Body of pancreas (tissue), 4 donors: ENCODE measurements at regions not wholly inside any gene's neighbourhood (a gene's known extent, or its start where the extent isn't known, plus 50 kb on each side); places are given as distances from the start of the nearest gene placed in this dataset.

Experiments
- ATAC-seq: fragments of 150-250 bp; one replicate; pipeline ENCODE4 v1.9.1; 2016
- DNase-seq, 4 donors: peaks; one replicate each; pipeline ENCODE4 v3.0.0-alpha.2; 2019
- H3K27ac ChIP-seq, 4 donors: fragments of 200-600 bp; sonication (generic); 1 replicate in 3 of 4; 2 replicates in 1 of 4; pipeline versions ENCODE4 v1.5.1 to v1.6.1; 2016 to 2019; ENCODE audit warnings: mild to moderate bottlenecking in 1 of 4, mixed read lengths in 1 of 4, moderate library complexity in 1 of 4
- H3K27me3 ChIP-seq, 2 donors: fragments of 200-600 bp; sonication (generic); one replicate each; pipeline ENCODE4 v1.6.0; 2016; ENCODE audit warnings: mild to moderate bottlenecking in 1 of 2
- H3K36me3 ChIP-seq, 2 donors: fragments of 200-600 bp; sonication (generic); replicated peaks in 1 of 2; 2 replicates each; pipeline ENCODE4 v1.5.1; 2016; ENCODE audit warnings: low read depth in 2 of 2; ENCODE audit not compliant: insufficient read depth in 1 of 2
- H3K4me1 ChIP-seq: fragments of 200-600 bp; sonication (generic); one replicate; pipeline ENCODE4 v1.6.0; 2016
- H3K4me3 ChIP-seq, 2 donors: fragments of 200-600 bp; sonication (generic); 1 replicate in 1 of 2; 2 replicates in 1 of 2; pipeline ENCODE4 v1.5.1; 2016 to 2019
- H3K9me3 ChIP-seq, 3 donors: fragments of 200-600 bp; sonication (generic); 1 replicate in 2 of 3; 2 replicates in 1 of 3; pipeline ENCODE4 v1.5.1; 2016
- POLR2A ChIP-seq, 3 donors: fragments of 450-650 bp; IDR thresholded peaks; one replicate each; pipeline ENCODE4 v1.6.1; 2016; ENCODE audit warnings: antibody characterized with exemption in 3 of 3, mild to moderate bottlenecking in 2 of 3
- WGBS, 2 donors: methylation state at CpG; one replicate each; pipeline ENCODE4 v1.1.5; 2017; 5-methylcytosine and 5-hydroxymethylcytosine counted together
- intact Hi-C: fragments of 100-400 bp; cut with DNase I; formaldehyde crosslinking; loops from one replicate; pipeline ENCODE4 v1.15.1; 2023
- TF ChIP-seq, protein P1 (sequence below), 7 experiments: fragments of 450-650 bp in 4 of 7; fragments of 200-600 bp in 3 of 7; sonication (generic) in 3 of 7; IDR thresholded peaks; one replicate each; pipeline ENCODE4 v1.5.1; 2016 to 2019; ENCODE audit warnings: antibody characterized with exemption in 7 of 7

DNA sequence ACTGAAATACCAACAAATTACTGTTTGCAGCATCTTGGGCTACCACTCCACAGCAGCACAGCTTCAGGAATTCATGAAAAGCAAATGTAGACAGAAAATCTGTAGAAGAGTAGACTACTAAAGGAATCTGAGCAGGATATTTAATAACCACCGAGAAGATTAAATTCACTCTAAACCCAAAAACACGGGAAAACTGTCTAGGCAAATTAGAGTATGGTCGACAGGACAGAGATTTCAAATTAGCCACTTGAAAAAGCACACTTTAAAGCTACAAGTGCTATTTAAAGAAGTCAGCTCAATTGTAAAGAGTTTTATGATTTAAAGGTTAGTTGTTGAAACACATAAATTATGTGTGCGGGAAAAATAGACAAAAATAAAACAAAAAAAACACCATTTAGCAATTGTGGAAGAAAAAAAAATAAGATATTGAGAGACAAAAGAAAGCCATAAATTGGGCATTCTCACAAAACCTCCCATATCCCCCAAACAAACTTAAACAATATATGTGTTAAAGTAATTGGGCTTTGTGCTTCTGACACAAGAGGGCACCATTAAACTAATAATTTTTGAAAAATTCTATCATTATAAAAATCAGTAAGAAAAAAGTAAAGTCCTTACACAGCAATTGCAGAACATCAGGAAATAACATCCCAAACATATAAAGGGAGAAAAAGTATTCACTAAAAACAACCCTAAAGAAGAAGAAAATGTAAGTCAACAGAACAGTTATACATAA, 880.8 kb downstream of the TECRL start:
- Histone ChIP-seq H3K27me3 (no peaks in the 10 kb centered on the region), H3K4me1 (no peaks in the 10 kb centered on the region), H3K36me3 (no peaks in the 10 kb centered on the region), H3K9me3 (no peaks in the 10 kb centered on the region), H3K4me3 (no peak overlapping the region), H3K27ac (no peak overlapping the region)
- intact Hi-C loops = no loop called here
- DNase-seq (no peak), ATAC-seq (no peak)
- TF ChIP-seq, protein P1, sequence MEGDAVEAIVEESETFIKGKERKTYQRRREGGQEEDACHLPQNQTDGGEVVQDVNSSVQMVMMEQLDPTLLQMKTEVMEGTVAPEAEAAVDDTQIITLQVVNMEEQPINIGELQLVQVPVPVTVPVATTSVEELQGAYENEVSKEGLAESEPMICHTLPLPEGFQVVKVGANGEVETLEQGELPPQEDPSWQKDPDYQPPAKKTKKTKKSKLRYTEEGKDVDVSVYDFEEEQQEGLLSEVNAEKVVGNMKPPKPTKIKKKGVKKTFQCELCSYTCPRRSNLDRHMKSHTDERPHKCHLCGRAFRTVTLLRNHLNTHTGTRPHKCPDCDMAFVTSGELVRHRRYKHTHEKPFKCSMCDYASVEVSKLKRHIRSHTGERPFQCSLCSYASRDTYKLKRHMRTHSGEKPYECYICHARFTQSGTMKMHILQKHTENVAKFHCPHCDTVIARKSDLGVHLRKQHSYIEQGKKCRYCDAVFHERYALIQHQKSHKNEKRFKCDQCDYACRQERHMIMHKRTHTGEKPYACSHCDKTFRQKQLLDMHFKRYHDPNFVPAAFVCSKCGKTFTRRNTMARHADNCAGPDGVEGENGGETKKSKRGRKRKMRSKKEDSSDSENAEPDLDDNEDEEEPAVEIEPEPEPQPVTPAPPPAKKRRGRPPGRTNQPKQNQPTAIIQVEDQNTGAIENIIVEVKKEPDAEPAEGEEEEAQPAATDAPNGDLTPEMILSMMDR (IDR thresholded peaks at IDR 0.05) = no peak
- no peak for TF ChIP-seq POLR2A (IDR thresholded peaks at IDR 0.05)
- 18 to 25% methylated on average over 4 of the region's 4 CpGs for WGBS, 2 donors

- intact Hi-C loops = no loop called here
- no peak for ATAC-seq
- DNase-seq = no peak
- Histone ChIP-seq H3K9me3 (peaks cover 0 to 4% (median 0%) of the 10 kb centered on the region in 3 donors), H3K4me1 (no peaks in the 10 kb centered on the region), H3K27me3 (no peaks in the 10 kb centered on the region), H3K27ac (no peak overlapping the region), H3K36me3 (no peaks in the 10 kb centered on the region), H3K4me3 (no peak overlapping the region)
- 64 to 68% methylated on average over 1 of the region's 1 CpG for WGBS, 2 donors
- TF ChIP-seq POLR2A (IDR thresholded peaks at IDR 0.05) = no peak
- TF ChIP-seq, protein P1 (IDR thresholded peaks at IDR 0.05) = no peak
These were observed 883.0 kb downstream of the TECRL start for GRCh38 chr4:63526251-63526650.

- intact Hi-C loops = no loop called here
- no peaks in the 10 kb centered on the region for H3K4me1 ChIP-seq
- DNase-seq (no peak), ATAC-seq (no peak)
- WGBS, 2 donors = 32 to 46% methylated on average over 1 of the region's 1 CpG
- no peak overlapping the region for H3K27ac ChIP-seq
- no peaks in the 10 kb centered on the region for H3K27me3 ChIP-seq
- H3K36me3 ChIP-seq = no peaks in the 10 kb centered on the region
- peaks cover 0 to 6% (median 0%) of the 10 kb centered on the region in 3 donors for H3K9me3 ChIP-seq
- no peak overlapping the region for H3K4me3 ChIP-seq
- no peak for TF ChIP-seq POLR2A (IDR thresholded peaks at IDR 0.05)
- TF ChIP-seq, protein P1 (IDR thresholded peaks at IDR 0.05) = no peak
These were observed 884.5 kb downstream of the TECRL start for GRCh38 chr4:63524764-63525163.

DNA sequence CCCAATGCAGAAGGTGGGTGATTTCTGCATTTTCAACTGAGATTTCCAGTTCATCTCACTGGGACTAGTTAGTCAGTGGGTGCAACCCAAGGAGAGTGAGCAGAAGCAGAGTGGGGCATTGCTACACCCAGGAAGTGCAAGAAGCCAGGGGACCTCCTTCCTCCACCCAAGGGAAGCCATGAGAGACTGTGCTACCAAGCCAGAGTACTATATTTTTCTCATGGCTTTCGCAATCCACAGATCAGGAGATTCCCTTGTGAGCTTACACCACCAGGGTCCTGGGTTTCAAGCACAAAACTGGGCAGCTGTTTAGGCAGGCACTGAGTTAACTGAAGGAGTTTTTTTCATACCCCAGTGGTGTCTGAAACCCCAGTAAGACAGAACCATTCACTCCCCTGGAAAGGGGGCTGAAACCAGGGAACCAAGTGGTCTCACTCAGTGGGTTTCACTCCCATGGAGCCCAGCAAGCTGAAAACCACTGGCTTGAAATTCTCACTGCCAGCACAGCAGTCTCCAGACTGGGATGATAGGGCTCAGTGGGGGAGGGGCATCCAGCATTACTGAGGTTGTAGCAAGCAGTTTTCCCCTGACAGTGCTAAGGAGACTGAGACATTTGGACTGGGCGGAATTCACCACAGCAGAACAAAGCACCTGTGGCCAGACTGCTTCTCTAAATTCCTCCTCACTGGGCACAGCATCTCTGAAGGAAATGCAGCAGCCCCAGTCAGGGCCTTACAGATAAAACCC, 903.4 kb downstream of the TECRL start:
- no peaks in the 10 kb centered on the region for H3K4me1 ChIP-seq
- ATAC-seq (no peak), DNase-seq (no peak)
- H3K36me3 ChIP-seq = no peaks in the 10 kb centered on the region
- no peaks in the 10 kb centered on the region for H3K9me3 ChIP-seq
- H3K4me3 ChIP-seq = no peak overlapping the region
- TF ChIP-seq POLR2A (IDR thresholded peaks at IDR 0.05) = no peak
- TF ChIP-seq, protein P1 (IDR thresholded peaks at IDR 0.05) = no peak
- no peak overlapping the region for H3K27ac ChIP-seq
- intact Hi-C loops = no loop called here
- WGBS, 2 donors = 56 to 61% methylated on average over 2 of the region's 2 CpGs
- H3K27me3 ChIP-seq = no peaks in the 10 kb centered on the region
